NT2/D1 (cell line): ENCODE measurements at regions not wholly inside any gene's neighbourhood (a gene's known extent, or its start where the extent isn't known, plus 50 kb on each side); places are given as distances from the start of the nearest gene placed in this dataset.
"Not testable (repeated sequence)": the region's sequence is repeated elsewhere in the genome, so short reads cannot be mapped to it uniquely, and the experiment has no call there.

Source experiments
- DNase-seq: peaks from one replicate; pipeline ENCODE4 v3.0.0-alpha.2; 2011; ENCODE audit warnings: low read depth, low spot score
- H3K27me3 ChIP-seq: 2 replicates; pipeline ENCODE4 v1.6.0; 2011; ENCODE audit warnings: mild to moderate bottlenecking; ENCODE audit not compliant: insufficient read length, insufficient read depth
- H3K36me3 ChIP-seq: 2 replicates; pipeline ENCODE4 v1.6.1; 2011; ENCODE audit warnings: mild to moderate bottlenecking, low read length, mixed read lengths; ENCODE audit not compliant: insufficient read depth, insufficient read length
- H3K4me1 ChIP-seq: 2 replicates; pipeline ENCODE4 v1.5.1; 2011; ENCODE audit not compliant: insufficient read depth, insufficient read length
- H3K4me3 ChIP-seq: 2 replicates; pipeline ENCODE4 v1.5.1; 2011; ENCODE audit warnings: low read depth; ENCODE audit not compliant: insufficient read length
- H3K9ac ChIP-seq: 2 replicates; pipeline ENCODE4 v1.6.0; 2011; ENCODE audit warnings: low read depth; ENCODE audit not compliant: insufficient read length
- H3K9me3 ChIP-seq: 2 replicates; pipeline ENCODE4 v1.5.1; 2011; ENCODE audit warnings: mild to moderate bottlenecking, low read length; ENCODE audit not compliant: insufficient read depth
- SUZ12 ChIP-seq: IDR thresholded peaks from 2 replicates; pipeline ENCODE4 v1.6.1; 2011; ENCODE audit not compliant: insufficient read length, insufficient read depth; ENCODE audit errors: extremely low read depth
- YY1 ChIP-seq: IDR thresholded peaks from 2 replicates; pipeline ENCODE4 v1.6.1; 2011; ENCODE audit not compliant: insufficient read length, insufficient read depth
- ZNF274 ChIP-seq: IDR thresholded peaks from 2 replicates; pipeline ENCODE4 v1.6.1; 2011; ENCODE audit warnings: mild to moderate bottlenecking, low read depth, low read length

- Histone ChIP-seq H3K9ac (no peak overlapping the region), H3K36me3 (no peaks in the 10 kb centered on the region), H3K4me1 (peaks cover 3% of the 10 kb centered on the region), H3K27me3 (no peaks in the 10 kb centered on the region), H3K4me3 (no peak overlapping the region), H3K9me3 (peaks cover 5% of the 10 kb centered on the region; the same call in 1 of the 2 replicates)
- TF ChIP-seq ZNF274 (no peak), YY1 (no peak), SUZ12 (no peak)
- DNase-seq, result no peak
These were observed 98.6 kb downstream of the XRCC2 start for GRCh38 chr7:152577339-152577738.

DNA sequence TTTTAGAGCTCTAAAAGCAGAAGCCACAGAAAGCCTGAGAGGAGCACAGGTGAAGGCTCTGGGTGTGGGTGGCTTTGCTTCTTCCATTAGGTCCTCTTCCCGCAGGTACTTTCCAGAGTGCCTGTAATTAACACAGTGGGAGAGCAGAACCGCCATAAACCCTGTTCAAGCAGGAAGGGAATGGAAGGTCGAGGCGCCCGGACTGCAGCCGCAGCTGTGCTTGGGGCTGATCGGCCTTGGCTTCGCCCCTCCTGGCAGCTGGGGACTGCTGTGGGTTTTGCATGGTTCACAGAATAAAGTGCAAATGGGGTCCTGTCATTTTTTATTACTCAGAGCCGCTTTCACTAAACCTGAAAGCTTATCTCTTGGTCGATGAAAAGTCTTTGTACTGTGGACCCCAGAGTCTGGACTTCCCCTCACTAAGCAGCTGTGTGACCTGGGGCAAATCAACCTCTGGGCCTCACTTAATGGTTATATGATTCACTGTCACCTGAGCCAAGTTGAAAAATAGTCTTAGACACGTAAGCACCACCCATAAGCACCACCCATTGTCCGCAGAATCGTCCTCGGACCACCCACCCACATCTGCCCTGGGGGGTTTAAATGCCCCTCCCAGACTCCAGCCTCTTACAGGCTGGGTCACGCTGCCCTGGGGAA is 100.9 kb downstream of the XRCC2 start:
- DNase-seq, result no peak
- no peak for TF ChIP-seq YY1
- no peaks in the 10 kb centered on the region for H3K27me3 ChIP-seq
- no peak overlapping the region for H3K4me3 ChIP-seq
- H3K9ac ChIP-seq, result no peak overlapping the region
- peaks cover 3% of the 10 kb centered on the region for H3K4me1 ChIP-seq
- peaks cover 5% of the 10 kb centered on the region; the same call in 1 of the 2 replicates for H3K9me3 ChIP-seq
- H3K36me3 ChIP-seq, result no peaks in the 10 kb centered on the region

DNA sequence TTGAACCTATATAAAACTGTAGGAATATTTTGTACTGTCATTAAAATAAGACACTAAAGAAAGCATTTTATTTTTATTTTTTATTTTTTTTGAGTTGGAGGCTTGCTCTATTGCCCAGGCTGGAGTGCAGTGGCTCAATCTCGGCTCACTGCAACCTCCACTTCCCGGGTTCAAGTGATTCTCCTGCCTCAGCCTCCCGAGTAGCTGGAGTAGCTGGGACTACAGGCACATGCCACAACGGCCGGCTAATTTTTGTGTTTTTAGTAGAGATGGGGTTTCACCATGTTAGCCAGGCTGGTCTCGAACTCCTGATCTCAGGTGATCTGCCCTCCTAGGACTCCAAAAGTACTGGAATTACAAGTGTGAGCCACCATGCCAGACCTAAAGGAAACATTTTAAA is 102.8 kb downstream of the XRCC2 start:
- H3K36me3 ChIP-seq, H3K9me3 ChIP-seq, H3K4me1 ChIP-seq, H3K27me3 ChIP-seq, H3K4me3 ChIP-seq, DNase-seq, H3K9ac ChIP-seq: not testable (repeated sequence)

GRCh38 chr7:152572101-152572500 is 103.8 kb downstream of the XRCC2 start:
- peaks cover 3% of the 10 kb centered on the region for H3K4me1 ChIP-seq
- no peaks in the 10 kb centered on the region for H3K27me3 ChIP-seq
- H3K4me3 ChIP-seq, result no peak overlapping the region
- H3K9me3 ChIP-seq, result no peaks in the 10 kb centered on the region
- H3K9ac ChIP-seq, result no peak overlapping the region
- H3K36me3 ChIP-seq, result no peaks in the 10 kb centered on the region
- TF ChIP-seq SUZ12 (no peak), ZNF274 (no peak), YY1 (no peak)
- no peak for DNase-seq

DNA sequence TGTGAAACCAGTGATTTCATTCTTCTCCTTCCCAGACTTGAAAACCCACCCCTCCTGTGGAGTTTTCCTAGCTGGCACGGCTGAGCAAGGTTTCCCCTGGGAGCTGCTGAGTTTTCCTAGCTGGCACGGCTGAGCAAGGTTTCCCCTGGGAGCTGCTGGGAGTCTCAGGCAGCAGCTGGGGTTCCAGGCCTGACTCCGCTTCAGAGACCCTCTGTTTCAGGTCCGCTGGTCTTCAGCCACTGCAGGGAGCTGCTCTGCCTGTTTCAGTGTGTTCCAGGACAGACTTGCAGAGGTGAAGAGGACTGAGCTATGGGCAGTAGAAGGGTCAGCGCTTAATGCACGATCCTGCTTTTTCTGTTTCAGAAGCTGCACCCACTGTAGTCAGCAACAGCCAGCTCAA is 104.9 kb downstream of the XRCC2 start:
- TF ChIP-seq ZNF274 (no peak), YY1 (no peak), SUZ12 (no peak)
- no peak overlapping the region for H3K4me3 ChIP-seq
- no peaks in the 10 kb centered on the region for H3K27me3 ChIP-seq
- no peak for DNase-seq
- peaks cover 3% of the 10 kb centered on the region for H3K4me1 ChIP-seq
- no peaks in the 10 kb centered on the region for H3K36me3 ChIP-seq
- H3K9me3 ChIP-seq, result no peaks in the 10 kb centered on the region
- no peak overlapping the region for H3K9ac ChIP-seq

GRCh38 chr7:152568972-152569371 is 107.0 kb downstream of the XRCC2 start:
- no peaks in the 10 kb centered on the region for H3K9me3 ChIP-seq

GRCh38 chr7:152565731-152566130 is 110.2 kb downstream of the XRCC2 start:
- Histone ChIP-seq H3K9me3 (no peaks in the 10 kb centered on the region), H3K36me3 (no peaks in the 10 kb centered on the region), H3K9ac (no peak overlapping the region), H3K4me1 (no peaks in the 10 kb centered on the region), H3K27me3 (no peaks in the 10 kb centered on the region), H3K4me3 (no peak overlapping the region)
- no peak for DNase-seq
- TF ChIP-seq YY1 (no peak), SUZ12 (no peak), ZNF274 (no peak)

More at GRCh38 chr7:152568972-152569371, 107.0 kb downstream of the XRCC2 start:
- DNase-seq, result no peak
- Histone ChIP-seq H3K27me3 (no peaks in the 10 kb centered on the region), H3K9ac (no peak overlapping the region), H3K4me3 (no peak overlapping the region), H3K36me3 (no peaks in the 10 kb centered on the region), H3K4me1 (no peaks in the 10 kb centered on the region)
- TF ChIP-seq ZNF274 (no peak), YY1 (no peak), SUZ12 (no peak)
